GM18909 (cell line): ENCODE measurements at regions not wholly inside any gene's neighbourhood (a gene's known extent, or its start where the extent isn't known, plus 50 kb on each side); places are given as distances from the start of the nearest gene placed in this dataset.

ENCODE experiments used
- ATAC-seq: cut with Tn5 transposase; IDR thresholded peaks from one replicate; pipeline ENCODE4 v1.9.1; 2021; ENCODE audit warnings: mild to moderate bottlenecking; ENCODE audit not compliant: unreplicated experiment, poor library complexity

DNA sequence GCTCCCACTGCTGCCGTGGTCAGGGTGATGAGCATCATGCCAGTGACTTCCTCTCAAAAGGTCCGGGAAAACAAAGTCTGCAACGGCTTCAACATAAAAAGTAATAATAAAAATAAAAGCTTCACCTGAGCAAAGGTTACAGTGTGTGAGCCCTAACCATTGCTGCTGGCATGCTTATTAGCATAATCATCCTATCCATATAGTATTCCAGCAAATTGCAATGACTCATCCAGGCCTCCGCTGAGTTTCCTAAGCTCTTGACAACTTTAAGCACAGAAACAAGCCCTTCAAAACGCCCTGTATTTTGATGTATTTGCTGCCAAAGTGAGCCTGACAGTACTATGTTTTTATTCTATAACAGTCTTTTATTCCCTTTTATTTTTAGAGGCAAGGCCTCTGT lies 100.5 kb downstream of the AASDH start:
- ATAC-seq = no peak

GRCh38 chr4:56283375-56283774 lies 103.9 kb downstream of the AASDH start:
- no peak for ATAC-seq

DNA sequence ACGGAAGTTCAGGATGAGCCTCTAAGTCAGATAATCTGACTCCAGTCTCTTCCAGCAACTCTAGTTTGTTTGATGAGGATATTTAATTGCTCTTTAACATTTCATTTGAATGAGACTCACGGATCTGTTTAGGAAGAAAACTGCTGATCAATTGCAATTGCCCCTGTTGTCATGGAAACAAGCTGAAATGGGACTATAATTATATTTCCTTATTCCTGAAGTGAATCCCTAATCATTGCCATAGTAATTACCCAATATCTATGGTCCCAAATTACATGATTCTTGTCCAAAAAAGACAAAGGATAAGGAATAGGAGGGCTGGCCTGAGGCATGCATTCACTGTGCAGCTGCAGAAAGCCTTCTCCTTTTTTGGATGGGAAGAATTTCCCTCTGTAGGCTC lies 105.3 kb downstream of the AASDH start:
- no peak for ATAC-seq

GRCh38 chr4:56276547-56276946 lies 110.7 kb downstream of the AASDH start:
- no peak for ATAC-seq

DNA sequence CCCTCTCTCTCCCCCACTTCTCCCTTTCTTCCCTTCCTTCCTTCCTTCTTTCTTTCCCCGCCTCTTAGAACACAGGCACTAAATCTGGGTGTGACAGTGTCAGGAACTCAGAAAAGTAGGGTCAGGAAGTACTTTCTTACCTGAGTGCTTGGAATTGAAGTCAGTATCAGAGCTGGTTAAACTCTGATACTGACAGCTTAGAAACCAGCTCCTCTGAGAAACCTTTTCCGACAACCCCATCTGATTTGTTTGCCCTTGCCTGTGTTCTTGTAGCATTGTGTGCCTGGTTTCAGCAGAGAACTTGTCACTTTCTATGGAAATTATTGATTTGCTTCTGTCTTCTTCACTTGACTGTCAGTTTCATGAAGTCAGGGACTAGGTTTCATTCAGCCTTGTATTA lies 113.9 kb downstream of the AASDH start:
- ATAC-seq = no peak

DNA sequence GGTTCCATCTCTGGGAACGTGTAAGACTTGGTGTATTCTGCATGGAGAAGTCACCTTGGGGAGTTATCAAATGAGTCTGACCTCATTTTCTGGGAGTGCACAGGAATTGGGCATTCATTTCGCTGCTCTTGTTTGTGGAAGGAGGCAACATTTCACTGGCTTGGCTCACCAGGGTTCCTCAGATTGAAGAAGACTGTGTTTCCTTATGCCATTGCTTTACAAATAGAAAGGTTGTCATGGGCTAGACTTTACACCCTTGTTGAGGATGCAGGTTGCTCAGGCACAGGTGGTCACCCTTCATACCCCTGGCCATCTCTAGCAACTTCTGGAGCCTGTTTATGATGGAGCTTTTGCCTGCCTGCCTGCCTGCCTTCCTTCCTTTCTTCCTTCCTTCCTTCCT lies 114.4 kb downstream of the AASDH start:
- no peak for ATAC-seq

DNA sequence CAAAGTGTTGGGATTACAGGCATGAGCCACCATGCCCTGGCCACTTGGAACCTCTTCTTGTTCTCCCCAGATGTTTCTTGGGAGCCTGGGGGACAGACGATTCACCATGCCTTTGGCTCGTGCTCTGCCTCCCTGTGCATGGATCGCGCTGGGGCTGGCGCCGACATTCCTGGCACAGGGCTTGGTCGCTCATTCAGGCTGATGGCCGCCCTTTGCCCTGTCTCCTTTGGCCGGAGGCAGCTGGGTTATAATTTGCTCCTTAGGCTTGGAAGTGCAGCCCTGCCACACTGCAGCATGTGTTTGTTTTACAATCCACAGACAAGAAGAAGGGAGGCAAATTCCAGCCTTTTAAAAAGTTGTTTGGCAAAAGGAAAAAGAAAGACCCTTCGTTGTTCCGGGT lies 115.3 kb downstream of the AASDH start:
- no peak for ATAC-seq

DNA sequence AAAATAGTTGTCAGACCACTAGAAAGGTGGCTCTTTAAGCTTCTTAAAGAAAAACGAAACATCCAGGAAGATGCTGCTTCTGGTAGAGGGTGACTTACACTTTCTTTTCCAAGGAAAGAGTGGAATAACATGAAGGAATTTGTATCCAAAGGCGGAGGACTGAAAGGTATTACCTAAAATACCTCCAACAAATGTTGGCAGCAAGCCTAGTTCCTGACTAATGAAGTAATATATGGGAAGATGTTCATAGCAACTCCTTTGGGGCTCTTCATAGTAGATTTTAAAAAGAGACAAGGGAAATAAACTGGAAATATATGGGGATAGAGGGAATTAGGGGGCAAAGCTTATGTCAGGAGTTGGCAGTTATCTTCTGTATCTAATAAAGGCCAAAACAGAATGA lies 116.2 kb downstream of the AASDH start:
- no peak for ATAC-seq

- no peak for ATAC-seq
These were observed 119.7 kb downstream of the AASDH start for GRCh38 chr4:56267558-56267957.

GRCh38 chr4:56264873-56265272 lies 122.4 kb downstream of the AASDH start:
- ATAC-seq = no peak

DNA sequence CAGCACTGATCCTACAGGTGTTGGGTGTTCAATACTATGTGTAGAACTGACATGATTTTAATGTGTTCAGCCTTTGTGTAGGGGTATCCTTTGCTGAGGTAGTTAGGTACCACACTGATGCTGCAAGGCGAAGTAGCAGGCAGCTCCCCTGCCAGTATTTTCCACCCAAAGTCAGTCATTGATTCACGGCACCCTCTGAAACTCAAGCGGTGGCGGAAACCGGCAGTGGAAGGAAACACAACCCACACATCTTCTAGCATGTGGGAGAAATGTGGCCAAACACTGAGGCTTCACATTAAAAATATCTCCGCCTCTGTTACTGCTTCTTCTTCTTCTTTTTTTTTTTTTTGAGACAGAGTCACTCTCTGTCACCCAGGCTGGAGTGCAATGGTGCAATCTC lies 126.3 kb downstream of the AASDH start:
- ATAC-seq = no peak

DNA sequence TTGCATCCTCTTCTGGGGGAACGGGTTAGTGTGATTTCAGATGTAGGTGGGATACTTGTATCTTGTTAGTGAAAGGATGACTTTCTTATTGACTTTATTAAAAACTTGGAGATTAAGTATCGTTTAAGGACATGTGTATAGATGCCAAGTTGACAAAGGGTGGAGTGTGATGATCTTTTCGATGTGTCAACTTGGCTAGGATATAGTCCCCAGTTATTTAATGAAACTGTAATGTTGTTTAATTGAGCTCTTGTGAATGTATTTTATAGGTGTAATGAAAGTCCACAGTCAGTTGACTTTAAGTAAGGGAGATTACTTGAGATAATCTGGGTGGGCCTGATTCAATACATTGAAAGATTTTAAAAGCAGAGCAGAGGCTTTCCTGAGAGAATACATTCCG lies 127.0 kb downstream of the AASDH start:
- ATAC-seq = no peak

GRCh38 chr4:56259655-56260054 lies 127.6 kb downstream of the AASDH start:
- ATAC-seq = no peak

DNA sequence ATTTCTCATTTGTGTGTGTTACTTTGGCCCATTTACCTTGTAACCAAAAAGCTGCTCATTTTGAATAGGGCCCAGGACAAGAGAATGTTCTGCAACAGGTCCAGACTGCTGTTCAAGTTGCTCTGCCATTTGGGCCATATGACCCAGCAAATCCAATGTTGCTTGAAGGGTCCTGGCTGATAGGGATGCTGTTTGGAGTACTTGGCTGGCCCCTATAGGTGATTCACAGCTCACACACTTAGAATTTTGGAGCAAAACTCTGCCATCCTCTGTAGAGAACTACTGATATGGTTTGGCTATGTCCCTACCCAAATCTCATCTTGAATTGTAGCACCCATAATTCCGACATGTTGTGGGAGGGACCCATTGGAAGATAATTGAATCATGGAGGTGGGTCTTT lies 131.5 kb downstream of the AASDH start:
- no peak for ATAC-seq

DNA sequence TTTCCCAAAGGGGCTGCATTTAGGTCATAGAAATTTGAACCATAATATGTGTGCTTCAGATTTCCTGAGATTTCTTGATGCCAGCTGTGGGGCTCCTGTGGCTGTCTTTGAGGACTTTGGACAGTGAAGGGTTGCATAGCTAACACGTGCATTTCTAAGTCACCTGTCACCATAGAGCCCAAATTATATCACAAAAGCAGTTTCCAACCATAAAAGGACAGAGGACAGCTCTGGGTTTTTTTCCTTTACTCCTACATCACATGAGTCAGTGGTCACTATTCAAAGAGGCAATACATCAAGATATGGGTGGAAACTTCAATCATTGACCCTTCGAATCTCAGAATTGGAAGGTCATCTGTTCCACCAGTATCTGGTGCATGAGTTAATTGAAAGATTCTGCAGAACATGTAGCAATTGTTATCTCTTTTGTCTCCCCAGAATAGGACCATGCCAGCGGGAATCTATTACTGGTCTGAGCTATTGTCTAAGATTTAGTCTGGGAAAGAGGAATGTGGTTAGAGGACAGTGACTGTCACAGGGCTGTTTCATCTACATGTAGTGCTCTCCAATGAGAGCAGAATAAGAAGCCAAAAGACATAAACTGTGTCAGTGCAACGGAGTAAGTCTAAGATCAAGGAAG lies 133.5 kb downstream of the AASDH start:
- no peak for ATAC-seq

GRCh38 chr4:56252561-56253152 lies 134.6 kb downstream of the AASDH start:
- ATAC-seq = no peak

- ATAC-seq = no peak
These were observed 135.7 kb downstream of the AASDH start for GRCh38 chr4:56251556-56251955.

GRCh38 chr4:56250776-56251175 lies 136.5 kb downstream of the AASDH start:
- ATAC-seq = no peak

- ATAC-seq = no peak
These were observed 139.6 kb downstream of the AASDH start for GRCh38 chr4:56247646-56248045.

DNA sequence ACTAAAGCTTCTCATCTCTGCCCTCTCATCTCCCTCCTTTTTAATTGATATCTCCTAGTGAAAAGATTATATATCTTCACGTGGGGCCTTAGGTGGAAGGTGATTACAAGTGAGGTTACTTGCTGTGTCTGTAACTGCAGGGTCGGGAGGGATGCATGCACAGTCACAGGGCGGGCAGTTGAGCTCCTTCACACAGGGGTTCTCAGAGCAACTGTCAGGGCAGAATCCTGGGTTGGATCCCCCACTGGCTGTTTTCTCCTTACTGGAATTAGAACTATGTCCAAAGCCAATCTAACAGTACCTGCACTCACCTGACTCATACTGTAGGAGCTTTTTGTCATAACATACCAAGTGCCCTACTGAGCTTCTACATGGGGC lies 141.1 kb downstream of the AASDH start:
- no peak for ATAC-seq

DNA sequence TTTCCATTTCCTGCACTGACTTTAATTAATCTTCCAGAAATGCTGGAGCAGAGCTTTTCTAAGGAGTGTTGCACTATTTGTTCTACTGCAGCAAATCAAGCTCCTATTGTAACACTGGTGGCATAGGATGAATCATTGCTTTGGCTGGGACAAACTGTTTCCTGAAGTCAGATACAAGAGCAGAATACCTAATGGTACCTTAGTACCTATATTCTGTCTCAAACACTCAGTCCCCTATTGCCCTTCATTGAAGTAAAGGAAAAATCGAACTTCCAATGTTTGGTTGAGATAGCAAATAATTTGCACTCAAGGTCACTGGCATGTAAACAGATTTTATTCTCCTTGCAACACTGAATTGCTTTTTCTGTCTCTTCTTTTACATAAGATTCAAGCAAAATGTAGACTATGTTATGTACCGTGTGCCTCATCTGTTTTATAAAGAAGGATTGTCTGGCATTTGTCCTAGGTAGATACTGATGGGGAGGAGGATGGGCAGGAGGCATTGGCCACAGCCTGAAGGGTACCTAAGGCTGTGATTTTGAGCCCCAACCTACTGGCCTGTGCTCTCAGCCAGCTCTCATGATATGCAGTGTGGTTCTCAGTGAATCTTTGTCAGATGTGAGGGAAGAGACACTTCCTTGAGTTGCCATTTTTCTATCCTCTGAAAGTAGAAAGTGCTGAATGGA lies 141.6 kb downstream of the AASDH start:
- ATAC-seq = no peak

DNA sequence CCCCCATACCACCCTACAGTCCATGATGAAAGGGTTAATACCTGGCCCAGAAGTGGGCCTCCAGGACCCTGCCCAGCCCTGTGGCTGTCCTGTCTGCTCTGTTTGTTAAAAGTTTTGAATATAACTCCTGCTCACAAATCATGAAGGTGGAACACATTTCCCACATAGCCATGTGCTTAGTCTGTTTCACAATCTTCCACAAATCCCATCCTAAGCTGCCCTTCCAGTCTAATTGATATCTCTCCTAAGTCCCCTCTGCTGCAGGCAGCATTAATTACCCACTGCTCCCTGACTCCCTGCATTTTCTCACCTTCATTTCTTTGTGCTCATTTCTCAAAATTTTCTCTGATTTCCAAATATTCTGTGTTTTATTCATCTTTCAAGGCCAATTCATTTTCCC lies 142.6 kb downstream of the AASDH start:
- ATAC-seq = no peak
